AG09319 (cell line): ENCODE measurements at regions not wholly inside any gene's neighbourhood (a gene's known extent, or its start where the extent isn't known, plus 50 kb on each side); places are given as distances from the start of the nearest gene placed in this dataset.

ENCODE experiments used
- DNase-seq: peaks from one replicate; pipeline ENCODE4 v3.0.0-alpha.2; 2010; ENCODE audit warnings: low read depth; ENCODE audit errors: extremely low read depth
- CTCF ChIP-seq: IDR thresholded peaks from 2 replicates; pipeline ENCODE4 v1.5.1; 2011; ENCODE audit warnings: low read depth, mild to moderate bottlenecking, inconsistent platforms, low read length, moderate library complexity

GRCh38 chr12:16658699-16659098, 52.7 kb upstream of the LMO3 start:
- no peak for TF ChIP-seq CTCF
- DNase-seq, result no peak
